HG02870 (cell line): ENCODE measurements at regions not wholly inside any gene's neighbourhood (a gene's known extent, or its start where the extent isn't known, plus 50 kb on each side); places are given as distances from the start of the nearest gene placed in this dataset.

ENCODE experiments used
- ATAC-seq: cut with Tn5 transposase; IDR thresholded peaks from one replicate; pipeline ENCODE4 v1.9.1; 2021; ENCODE audit warnings: mild to moderate bottlenecking, moderate library complexity; ENCODE audit not compliant: unreplicated experiment

GRCh38 chrX:30414144-30414543, 105.0 kb upstream of the NR0B1 start:
- ATAC-seq: no peak

GRCh38 chrX:30402366-30402765, 93.2 kb upstream of the NR0B1 start:
- no peak for ATAC-seq

GRCh38 chrX:30388325-30388724, 79.1 kb upstream of the NR0B1 start:
- no peak for ATAC-seq

GRCh38 chrX:30373951-30374350, 64.8 kb upstream of the NR0B1 start:
- ATAC-seq: no peak

GRCh38 chrX:30373479-30373878, 64.3 kb upstream of the NR0B1 start:
- peak; percentile 71 for ATAC-seq

GRCh38 chrX:30364229-30364628, 55.0 kb upstream of the NR0B1 start:
- ATAC-seq: no peak
